H1 (cell line): ENCODE measurements at regions not wholly inside any gene's neighbourhood (a gene's known extent, or its start where the extent isn't known, plus 50 kb on each side); places are given as distances from the start of the nearest gene placed in this dataset.

Experiments
- CTCF ChIA-PET: fragments of 300-600 bp; sonication (Branson Sonifier 250); formaldehyde crosslinking; loops from one replicate; lab custom pipeline; 2021; ENCODE audit not compliant: partially characterized antibody; lab: Charles Lee
- POLR2A ChIA-PET: fragments of 300-600 bp; sonication (Branson Sonifier 250); formaldehyde crosslinking; loops from one replicate; lab custom pipeline; 2021; ENCODE audit warnings: inconsistent platforms; ENCODE audit not compliant: partially characterized antibody; lab: Charles Lee
- DNase-seq, 2 experiments: peaks; one replicate each; pipeline versions ENCODE4 v3.0.0 to v3.0.0-alpha.2; 2010 to 2022; ENCODE audit warnings: low spot score in 2 of 2, low read depth in 1 of 2, mixed read lengths in 1 of 2
- FAIRE-seq: peaks from 2 replicates; lab custom pipeline; 2011; peaks lifted over from hg19 to GRCh38; lab: Jason Lieb, UNC
- H2AFZ ChIP-seq: 2 replicates; pipeline ENCODE4 v1.8.1; 2012; ENCODE audit warnings: low read length, inconsistent platforms
- H2AK5ac ChIP-seq: 2 replicates; pipeline ENCODE4 v1.6.1; 2013; ENCODE audit warnings: low read depth, low read length
- H2BK120ac ChIP-seq: replicated peaks from 2 replicates; pipeline ENCODE3; 2013; ENCODE audit warnings: low read depth, low read length, inconsistent platforms
- H2BK12ac ChIP-seq: 2 replicates; pipeline ENCODE4 v1.6.1; 2013; ENCODE audit warnings: low read depth, low read length
- H2BK15ac ChIP-seq: 2 replicates; pipeline ENCODE4 v1.6.1; 2013; ENCODE audit warnings: low read length
- H2BK20ac ChIP-seq: 2 replicates; pipeline ENCODE4 v1.6.1; 2013; ENCODE audit warnings: low read length
- H2BK5ac ChIP-seq: 2 replicates; pipeline ENCODE4 v1.6.1; 2013; ENCODE audit warnings: low read depth, low read length
- H3K14ac ChIP-seq: 2 replicates; pipeline ENCODE4 v1.6.1; 2013; ENCODE audit warnings: inconsistent platforms; ENCODE audit not compliant: insufficient read length
- H3K18ac ChIP-seq: 2 replicates; pipeline ENCODE4 v1.6.1; 2013; ENCODE audit warnings: low read length; ENCODE audit errors: extremely low read depth
- H3K23ac ChIP-seq: 2 replicates; pipeline ENCODE4 v1.6.1; 2013; ENCODE audit warnings: inconsistent platforms; ENCODE audit not compliant: insufficient read length
- H3K23me2 ChIP-seq: 2 replicates; pipeline ENCODE4 v1.6.1; 2013; ENCODE audit warnings: low read depth, low read length
- H3K27ac ChIP-seq: 2 replicates; pipeline ENCODE4 v1.6.1; 2011; ENCODE audit warnings: low read depth, low read length, inconsistent platforms
- H3K27me3 ChIP-seq, 4 experiments: replicated peaks in 1 of 4; 1 replicate in 1 of 4; 2 replicates in 3 of 4; pipeline versions ENCODE4 v1.6.1 to v1.8.1; 2011 to 2013; ENCODE audit warnings: low read length in 3 of 4, mild to moderate bottlenecking in 3 of 4, inconsistent platforms in 2 of 4, mixed read lengths in 2 of 4, moderate library complexity in 1 of 4; ENCODE audit not compliant: control insufficient read depth in 3 of 4, insufficient read depth in 3 of 4; ENCODE audit errors: extremely low read depth in 1 of 4
- H3K36me3 ChIP-seq, 4 experiments: 2 replicates each; pipeline versions ENCODE4 v1.6.1 to v1.8.1; 2011 to 2013; ENCODE audit warnings: mild to moderate bottlenecking in 4 of 4, low read length in 3 of 4, moderate library complexity in 2 of 4, control low read depth in 1 of 4, inconsistent platforms in 1 of 4; ENCODE audit not compliant: insufficient read depth in 4 of 4, control insufficient read depth in 2 of 4
- H3K4ac ChIP-seq: replicated peaks from 2 replicates; pipeline ENCODE3; 2013; ENCODE audit warnings: low read length, low read depth, mixed read lengths, inconsistent platforms; ENCODE audit not compliant: insufficient read length
- H3K4me1 ChIP-seq, 4 experiments: replicated peaks in 1 of 4; 1 replicate in 1 of 4; 2 replicates in 3 of 4; pipeline versions ENCODE4 v1.6.1 to v1.8.1; 2011 to 2013; ENCODE audit warnings: low read length in 3 of 4, inconsistent platforms in 2 of 4, mixed read lengths in 1 of 4; ENCODE audit not compliant: insufficient read depth in 4 of 4, control insufficient read depth in 3 of 4
- H3K4me2 ChIP-seq, 2 experiments: 2 replicates each; pipeline versions ENCODE4 v1.6.1 to v1.8.1; 2011 to 2013; ENCODE audit warnings: low read depth in 2 of 2, low read length in 2 of 2, control low read depth in 1 of 2, inconsistent platforms in 1 of 2, mild to moderate bottlenecking in 1 of 2; ENCODE audit not compliant: insufficient read depth in 1 of 2
- H3K4me3 ChIP-seq, 4 experiments: fragments of 200-600, 300-600 bp in 1 of 4; sonication (generic), shearing (Covaris generic), sonication (Bioruptor Twin) in 1 of 4; 2 replicates each; pipeline versions ENCODE4 v1.5.1 to v1.8.1; 2011 to 2016; ENCODE audit warnings: low read length in 4 of 4, low read depth in 3 of 4, control low read depth in 2 of 4, inconsistent platforms in 2 of 4, mild to moderate bottlenecking in 2 of 4, mixed read lengths in 1 of 4, moderate library complexity in 1 of 4; ENCODE audit not compliant: insufficient read depth in 2 of 4; ENCODE audit errors: extremely low read depth in 1 of 4
- H3K56ac ChIP-seq: replicated peaks from 2 replicates; pipeline ENCODE3; 2013; ENCODE audit warnings: low read depth, mild to moderate bottlenecking, mixed read lengths, low read length, inconsistent platforms; ENCODE audit not compliant: insufficient read length
- H3K79me1 ChIP-seq: 2 replicates; pipeline ENCODE4 v1.6.1; 2013; ENCODE audit warnings: low read depth, low read length, control low read depth
- H3K79me2 ChIP-seq, 2 experiments: 2 replicates each; pipeline versions ENCODE4 v1.6.1 to v1.8.1; 2012 to 2013; ENCODE audit warnings: low read length in 2 of 2, mild to moderate bottlenecking in 2 of 2, inconsistent platforms in 1 of 2; ENCODE audit not compliant: insufficient read depth in 2 of 2, control insufficient read depth in 1 of 2
- H3K9ac ChIP-seq, 4 experiments: replicated peaks in 1 of 4; 1 replicate in 1 of 4; 2 replicates in 3 of 4; pipeline versions ENCODE4 v1.6.1 to v1.8.1; 2011 to 2013; ENCODE audit warnings: low read depth in 3 of 4, low read length in 3 of 4, control low read depth in 2 of 4, mild to moderate bottlenecking in 2 of 4, moderate library complexity in 2 of 4, inconsistent platforms in 1 of 4; ENCODE audit errors: extremely low read depth in 1 of 4
- H3K9me3 ChIP-seq, 2 experiments: 2 replicates each; pipeline versions ENCODE4 v1.6.1 to v1.8.1; 2012 to 2013; ENCODE audit warnings: mild to moderate bottlenecking in 2 of 2, moderate library complexity in 2 of 2, control low read depth in 1 of 2, inconsistent platforms in 1 of 2, low read depth in 1 of 2, low read length in 1 of 2, mixed read lengths in 1 of 2; ENCODE audit not compliant: insufficient read depth in 2 of 2
- H4K20me1 ChIP-seq, 2 experiments: replicated peaks in 1 of 2; 2 replicates each; pipeline versions ENCODE3 to v1.8.1; 2011 to 2013; ENCODE audit warnings: inconsistent platforms in 2 of 2, low read length in 2 of 2, mild to moderate bottlenecking in 1 of 2; ENCODE audit not compliant: insufficient read depth in 2 of 2, control insufficient read depth in 1 of 2
- H4K5ac ChIP-seq: 2 replicates; pipeline ENCODE4 v1.6.1; 2013; ENCODE audit warnings: low read length, low read depth, mixed read lengths, inconsistent platforms; ENCODE audit not compliant: insufficient read length
- H4K8ac ChIP-seq: 2 replicates; pipeline ENCODE4 v1.8.0; 2013; ENCODE audit warnings: mild to moderate bottlenecking, moderate library complexity, low read length, inconsistent platforms; ENCODE audit not compliant: insufficient read depth; ENCODE audit errors: extremely low read depth
- H4K91ac ChIP-seq: replicated peaks from 2 replicates; pipeline ENCODE3; 2013; ENCODE audit warnings: low read length, mixed read lengths, inconsistent platforms; ENCODE audit not compliant: insufficient read length
- POU5F1 ChIP-seq: IDR thresholded peaks from 2 replicates; pipeline ENCODE4 v1.6.1; 2011; ENCODE audit warnings: low read depth, mild to moderate bottlenecking, low read length, moderate library complexity

GRCh38 chr1:209168204-209168603, 415.3 kb upstream of the CAMK1G start:
- Histone ChIP-seq H3K4me3 (no peak overlapping the region), H3K23ac (no peak overlapping the region), H3K79me1 (no peaks in the 10 kb centered on the region), H2BK5ac (no peak overlapping the region), H3K14ac (no peak overlapping the region), H2BK12ac (no peak overlapping the region), H4K20me1 (no peaks in the 10 kb centered on the region), H3K79me2 (no peaks in the 10 kb centered on the region), H2BK20ac (no peak overlapping the region), H3K9ac (no peak overlapping the region), H3K23me2 (no peaks in the 10 kb centered on the region), H3K56ac (no peak overlapping the region), H3K4ac (no peak overlapping the region), H4K5ac (no peak overlapping the region), H3K27ac (no peak overlapping the region), H2AFZ (no peak overlapping the region), H3K4me2 (no peak overlapping the region), H3K4me1 (no peaks in the 10 kb centered on the region), H2BK15ac (no peak overlapping the region), H4K91ac (no peak overlapping the region), H3K36me3 (no peaks in the 10 kb centered on the region), H2BK120ac (no peak overlapping the region), H3K9me3 (peaks cover 5% of the 10 kb centered on the region in 2 experiments; a peak in 2 of 4 replicates), H3K27me3 (no peaks in the 10 kb centered on the region), H3K18ac (no peak overlapping the region), H4K8ac (no peak overlapping the region), H2AK5ac (no peak overlapping the region)
- DNase-seq (no peak), FAIRE-seq (no peak)
- ChIA-PET CTCF (interaction anchor here (1.4 kb wide), 1 partner anchor 35 kb away, joined by 4 read pairs; no protein-coding TSS in a partner anchor), POLR2A (no interaction called here)
- no peak for TF ChIP-seq POU5F1
